OCI-LY3 (cell line): ENCODE measurements at regions not wholly inside any gene's neighbourhood (a gene's known extent, or its start where the extent isn't known, plus 50 kb on each side); places are given as distances from the start of the nearest gene placed in this dataset.

ENCODE experiments used
- H2AFZ ChIP-seq: fragments of 200-600, 300-600 bp; shearing (Covaris generic); 2 replicates; pipeline ENCODE4 v1.6.0; 2014; ENCODE audit warnings: antibody characterized with exemption, low read depth, low read length
- H3K27ac ChIP-seq: fragments of 200-600, 300-600 bp; sonication (generic); 2 replicates; pipeline ENCODE4 v1.5.1; 2014; ENCODE audit warnings: mild to moderate bottlenecking, low read length, moderate library complexity, mixed read lengths
- H3K27me3 ChIP-seq: fragments of 200-600, 300-600 bp; sonication (generic); 2 replicates; pipeline ENCODE4 v1.6.1; 2014; ENCODE audit warnings: low read depth, low read length, mixed read lengths
- H3K36me3 ChIP-seq: fragments of 200-600, 300-600 bp; sonication (generic); replicated peaks from 2 replicates; pipeline ENCODE3; 2014; ENCODE audit warnings: low read depth, low read length, mixed read lengths
- H3K4me1 ChIP-seq: fragments of 300-600, 200-600 bp; sonication (generic); 2 replicates; pipeline ENCODE4 v1.6.1; 2014; ENCODE audit warnings: low read length, mixed read lengths
- H3K4me2 ChIP-seq: fragments of 200-600, 300-600 bp; sonication (generic); 2 replicates; pipeline ENCODE4 v1.6.1; 2014; ENCODE audit warnings: low read length, mixed read lengths
- H3K4me3 ChIP-seq: fragments of 300-600, 200-600 bp; sonication (generic); 2 replicates; pipeline ENCODE4 v1.5.1; 2014; ENCODE audit warnings: antibody characterized with exemption, mild to moderate bottlenecking, low read length, moderate library complexity
- H3K79me2 ChIP-seq: fragments of 300-600, 200-600 bp; shearing (Covaris generic); 2 replicates; pipeline ENCODE4 v1.6.1; 2014; ENCODE audit warnings: mild to moderate bottlenecking, low read length, mixed read lengths
- H3K9ac ChIP-seq: fragments of 300-600, 200-600 bp; shearing (Covaris generic); 2 replicates; pipeline ENCODE4 v1.6.0; 2014; ENCODE audit warnings: mild to moderate bottlenecking, low read length, moderate library complexity
- H3K9me3 ChIP-seq: fragments of 200-600, 300-600 bp; shearing (Covaris generic); 2 replicates; pipeline ENCODE4 v1.6.1; 2014; ENCODE audit warnings: low read length, mixed read lengths; ENCODE audit not compliant: insufficient read depth
- H4K20me1 ChIP-seq: fragments of 200-600, 300-600 bp; sonication (generic); 2 replicates; pipeline ENCODE4 v1.6.1; 2016; ENCODE audit warnings: low read length, mixed read lengths; ENCODE audit not compliant: insufficient read depth
- CTCF ChIP-seq: fragments of 200-600, 300-600 bp; sonication (generic); IDR thresholded peaks from 2 replicates; pipeline ENCODE4 v1.5.1; 2014; ENCODE audit warnings: antibody characterized with exemption, low read length, low read depth
- EZH2phosphoT487 ChIP-seq: fragments of 200-600 bp; shearing (Covaris generic); IDR thresholded peaks from 2 replicates; pipeline ENCODE4 v1.6.1; 2018; ENCODE audit warnings: antibody characterized with exemption, mixed run types, low read depth

GRCh38 chr19:13652810-13653590 is 111.3 kb upstream of the MRI1 start:
- TF ChIP-seq EZH2phosphoT487 = no peak
- no peak for TF ChIP-seq CTCF
- H3K27me3 ChIP-seq = peaks cover 15% of the 10 kb centered on the region
- H3K9ac ChIP-seq = no peak overlapping the region
- H3K4me2 ChIP-seq = no peak overlapping the region
- no peak overlapping the region for H3K4me3 ChIP-seq
- no peaks in the 10 kb centered on the region for H3K79me2 ChIP-seq
- no peak overlapping the region for H3K27ac ChIP-seq
- H2AFZ ChIP-seq = no peak overlapping the region
- no peaks in the 10 kb centered on the region for H3K36me3 ChIP-seq
- H3K9me3 ChIP-seq = no peaks in the 10 kb centered on the region
- H3K4me1 ChIP-seq = no peaks in the 10 kb centered on the region
- H4K20me1 ChIP-seq = no peaks in the 10 kb centered on the region

GRCh38 chr19:13646758-13647157 is 117.6 kb upstream of the MRI1 start:
- H3K36me3 ChIP-seq = no peaks in the 10 kb centered on the region
- no peak overlapping the region for H2AFZ ChIP-seq
- no peak overlapping the region for H3K4me2 ChIP-seq
- H3K27ac ChIP-seq = no peak overlapping the region
- no peak overlapping the region for H3K4me3 ChIP-seq
- no peak for TF ChIP-seq EZH2phosphoT487
- no peak for TF ChIP-seq CTCF
- no peaks in the 10 kb centered on the region for H3K79me2 ChIP-seq
- H3K9ac ChIP-seq = no peak overlapping the region
- H3K9me3 ChIP-seq = no peaks in the 10 kb centered on the region
- no peaks in the 10 kb centered on the region for H3K4me1 ChIP-seq
- no peaks in the 10 kb centered on the region for H4K20me1 ChIP-seq
- H3K27me3 ChIP-seq = peaks cover 19% of the 10 kb centered on the region

- Histone ChIP-seq H3K9me3 (no peaks in the 10 kb centered on the region), H3K27me3 (peaks cover 10% of the 10 kb centered on the region; the same call in 1 of the 2 replicates)
These were observed 119.7 kb upstream of the MRI1 start for GRCh38 chr19:13644645-13645044.

More at GRCh38 chr19:13644645-13645044, 119.7 kb upstream of the MRI1 start:
- H3K27ac ChIP-seq = no peak overlapping the region
- TF ChIP-seq EZH2phosphoT487 (no peak), CTCF (no peak)
- no peaks in the 10 kb centered on the region for H3K79me2 ChIP-seq
- no peak overlapping the region for H3K4me2 ChIP-seq
- H3K36me3 ChIP-seq = no peaks in the 10 kb centered on the region
- no peak overlapping the region for H3K9ac ChIP-seq
- H4K20me1 ChIP-seq = no peaks in the 10 kb centered on the region
- H2AFZ ChIP-seq = no peak overlapping the region
- no peaks in the 10 kb centered on the region for H3K4me1 ChIP-seq
- H3K4me3 ChIP-seq = no peak overlapping the region
